PC-9 (cell line): ENCODE measurements at regions not wholly inside any gene's neighbourhood (a gene's known extent, or its start where the extent isn't known, plus 50 kb on each side); places are given as distances from the start of the nearest gene placed in this dataset.

Experiments
- BruUV-seq: library from RNA; stranded (reverse); fragments of 400-500 nt; replicated peaks from 2 replicates; lab custom pipeline; 2021; lab: Mats Ljungman, UMichigan
- CTCF ChIA-PET: fragments of 300-600 bp; sonication (Branson Sonifier 250); formaldehyde crosslinking; loops from one replicate; lab custom pipeline; 2022; ENCODE audit warnings: antibody characterized with exemption; lab: Charles Lee
- POLR2A ChIA-PET: fragments of 300-600 bp; sonication (Branson Sonifier 250); formaldehyde crosslinking; loops from one replicate; lab custom pipeline; 2022; ENCODE audit warnings: antibody characterized with exemption; ENCODE audit not compliant: unreplicated experiment; lab: Charles Lee
- DNase-seq, 2 experiments: peaks; one replicate each; pipeline versions ENCODE4 v3.0.0 to v3.0.0-alpha.2; 2015 to 2022; ENCODE audit warnings: mixed read lengths in 1 of 2
- H2AFZ ChIP-seq: fragments of 200-600 bp; sonication (generic); 2 replicates; pipeline ENCODE4 v1.8.1; 2017; ENCODE audit warnings: antibody characterized with exemption
- H3F3A ChIP-seq: fragments of 200-600 bp; sonication (generic); 2 replicates; pipeline ENCODE4 v1.8.1; 2017; ENCODE audit warnings: antibody characterized with exemption, mild to moderate bottlenecking, low read depth; ENCODE audit not compliant: insufficient read depth
- H3K27ac ChIP-seq: fragments of 200-600 bp; sonication (generic); 2 replicates; pipeline ENCODE4 v1.6.1; 2016; ENCODE audit warnings: mixed run types
- H3K27me3 ChIP-seq: fragments of 200-600 bp; sonication (generic); 2 replicates; pipeline ENCODE4 v1.6.1; 2016; ENCODE audit warnings: low read depth, mixed run types; ENCODE audit not compliant: insufficient read depth
- H3K36me3 ChIP-seq: fragments of 200-600 bp; sonication (generic); 2 replicates; pipeline ENCODE4 v1.6.1; 2016; ENCODE audit warnings: low read depth, mixed run types
- H3K4me1 ChIP-seq: fragments of 200-600 bp; sonication (generic); replicated peaks from 2 replicates; pipeline ENCODE4 v1.6.1; 2016; ENCODE audit warnings: mixed run types; ENCODE audit not compliant: insufficient read depth
- H3K4me2 ChIP-seq: fragments of 200-600 bp; sonication (generic); 2 replicates; pipeline ENCODE4 v1.6.1; 2017; ENCODE audit warnings: mixed run types
- H3K4me3 ChIP-seq: fragments of 200-600 bp; sonication (generic); 2 replicates; pipeline ENCODE4 v1.6.1; 2016; ENCODE audit warnings: mixed run types
- H3K79me2 ChIP-seq: fragments of 200-600 bp; sonication (generic); 2 replicates; pipeline ENCODE4 v1.6.1; 2017; ENCODE audit warnings: low read depth, mixed run types
- H3K9me2 ChIP-seq: fragments of 200-600 bp; sonication (generic); 2 replicates; pipeline ENCODE4 v1.8.1; 2017; ENCODE audit warnings: mild to moderate bottlenecking; ENCODE audit not compliant: insufficient read depth
- H3K9me3 ChIP-seq: fragments of 200-600 bp; sonication (generic); 2 replicates; pipeline ENCODE4 v1.8.1; 2016; ENCODE audit warnings: low read depth; ENCODE audit not compliant: insufficient read depth
- H4K20me1 ChIP-seq: fragments of 200-600 bp; sonication (generic); 2 replicates; pipeline ENCODE4 v1.8.1; 2017; ENCODE audit not compliant: insufficient read depth
- CTCF ChIP-seq: fragments of 200-600 bp; sonication (generic); conservative IDR thresholded peaks from 2 replicates; pipeline ENCODE4 v1.6.1; 2017; ENCODE audit warnings: mixed run types, antibody characterized with exemption, mild to moderate bottlenecking, moderate library complexity
- EZH2 ChIP-seq: fragments of 200-600 bp; sonication (generic); IDR thresholded peaks from 2 replicates; pipeline ENCODE4 v1.8.0; 2017; ENCODE audit warnings: antibody characterized with exemption, low read depth
- intact Hi-C: fragments of 100-400 bp; cut with micrococcal nuclease; formaldehyde crosslinking; loops from one replicate; pipeline ENCODE4 v1.10.0; 2022; ENCODE audit not compliant: unreplicated experiment

GRCh38 chr13:111858571-111858970 lies 208.4 kb upstream of the SOX1 start:
- Histone ChIP-seq H2AFZ (no peak overlapping the region), H3K4me3 (no peak overlapping the region), H3K27ac (no peak overlapping the region), H3K9me2 (no peaks in the 10 kb centered on the region), H3K9me3 (no peaks in the 10 kb centered on the region), H3K4me1 (no peaks in the 10 kb centered on the region), H4K20me1 (no peaks in the 10 kb centered on the region), H3K79me2 (no peaks in the 10 kb centered on the region), H3K36me3 (no peaks in the 10 kb centered on the region), H3K27me3 (peaks cover 99% of the 10 kb centered on the region), H3K4me2 (no peak overlapping the region), H3F3A (no peaks in the 10 kb centered on the region)
- no TSS peak for BruUV-seq
- intact Hi-C loops = no loop called here
- POLR2A ChIA-PET = no interaction called here
- TF ChIP-seq EZH2 (no peak), CTCF (no peak)
- no peak for DNase-seq
- CTCF ChIA-PET = no interaction called here

- no peaks in the 10 kb centered on the region for H3K36me3 ChIP-seq
- H3K9me2 ChIP-seq = no peaks in the 10 kb centered on the region
- no peaks in the 10 kb centered on the region for H3K9me3 ChIP-seq
- no peak overlapping the region for H2AFZ ChIP-seq
- H3K27me3 ChIP-seq = peaks cover 99% of the 10 kb centered on the region
- no peaks in the 10 kb centered on the region for H3F3A ChIP-seq
- H3K4me2 ChIP-seq = no peak overlapping the region
- H4K20me1 ChIP-seq = no peaks in the 10 kb centered on the region
- DNase-seq = no peak
- intact Hi-C loops = no loop called here
- no TSS peak for BruUV-seq
- ChIA-PET POLR2A (no interaction called here), CTCF (no interaction called here)
- H3K27ac ChIP-seq = no peak overlapping the region
- no peaks in the 10 kb centered on the region for H3K79me2 ChIP-seq
- no peak overlapping the region for H3K4me3 ChIP-seq
- no peaks in the 10 kb centered on the region for H3K4me1 ChIP-seq
- TF ChIP-seq EZH2 (no peak), CTCF (no peak)
These were observed 207.4 kb upstream of the SOX1 start for GRCh38 chr13:111859354-111860230.

- no peak overlapping the region for H3K4me2 ChIP-seq
- BruUV-seq = no TSS peak
- H3K27me3 ChIP-seq = peaks cover 99% of the 10 kb centered on the region
- H3K9me2 ChIP-seq = no peaks in the 10 kb centered on the region
- H4K20me1 ChIP-seq = no peaks in the 10 kb centered on the region
- ChIA-PET POLR2A (no interaction called here), CTCF (no interaction called here)
- no peak overlapping the region for H2AFZ ChIP-seq
- no peak overlapping the region for H3K27ac ChIP-seq
- no peaks in the 10 kb centered on the region for H3K36me3 ChIP-seq
- no peaks in the 10 kb centered on the region for H3K9me3 ChIP-seq
- TF ChIP-seq EZH2 = no peak
- no peak for TF ChIP-seq CTCF
- no peaks in the 10 kb centered on the region for H3K4me1 ChIP-seq
- no peaks in the 10 kb centered on the region for H3F3A ChIP-seq
- intact Hi-C loops = no loop called here
- no peaks in the 10 kb centered on the region for H3K79me2 ChIP-seq
- DNase-seq = no peak
- no peak overlapping the region for H3K4me3 ChIP-seq
These were observed 206.8 kb upstream of the SOX1 start for GRCh38 chr13:111860231-111860552.
